GM18909 (cell line): ENCODE measurements at regions not wholly inside any gene's neighbourhood (a gene's known extent, or its start where the extent isn't known, plus 50 kb on each side); places are given as distances from the start of the nearest gene placed in this dataset.

ENCODE experiments used
- ATAC-seq: cut with Tn5 transposase; IDR thresholded peaks from one replicate; pipeline ENCODE4 v1.9.1; 2021; ENCODE audit warnings: mild to moderate bottlenecking; ENCODE audit not compliant: unreplicated experiment, poor library complexity

GRCh38 chr7:91801331-91801983 lies 79.0 kb downstream of the MTERF1 start:
- ATAC-seq = no peak

- ATAC-seq = no peak
Measured at GRCh38 chr7:91811236-91811635, 69.3 kb downstream of the MTERF1 start.

- no peak for ATAC-seq
Measured at GRCh38 chr7:91811641-91812040, 68.9 kb downstream of the MTERF1 start.

- no peak for ATAC-seq
Measured at GRCh38 chr7:91812388-91812787, 68.1 kb downstream of the MTERF1 start.

GRCh38 chr7:91814189-91814588 lies 66.3 kb downstream of the MTERF1 start:
- peak; percentile 51 for ATAC-seq
